GM12878 (cell line): ENCODE measurements at regions not wholly inside any gene's neighbourhood (a gene's known extent, or its start where the extent isn't known, plus 50 kb on each side); places are given as distances from the start of the nearest gene placed in this dataset.

Experiments used
- GABPA ChIP-seq: IDR thresholded peaks from 2 replicates; pipeline ENCODE4 v1.6.1; 2014; ENCODE audit warnings: antibody characterized with exemption, low read depth, mild to moderate bottlenecking, inconsistent platforms
- POLR2A ChIP-seq: IDR thresholded peaks from 2 replicates; pipeline ENCODE4 v1.6.1; 2011; ENCODE audit warnings: low read depth, mild to moderate bottlenecking, low read length

- TF ChIP-seq POLR2A (no peak), GABPA (no peak)
Measured at GRCh38 chr9:119934497-119934896, 565.3 kb upstream of the BRINP1 start.
